ENCODE measurements at regions not wholly inside any gene's neighbourhood (a gene's known extent, or its start where the extent isn't known, plus 50 kb on each side); places are given as distances from the start of the nearest gene placed in this dataset.
A peak's percentile ranks its signal among the peaks of the same experiment; 100 is the strongest.
"Not testable (repeated sequence)": the region's sequence is repeated elsewhere in the genome, so short reads cannot be mapped to it uniquely, and the experiment has no call there.

GRCh38 chr15:81062937-81063336 is 62.2 kb downstream of the TLNRD1 start:
- TF ChIP-seq POLR2A (IDR thresholded peaks at IDR 0.05; ENCODE audit: low read depth) (no peak), CTCF (IDR thresholded peaks at IDR 0.05) (no peak), EP300 (IDR thresholded peaks at IDR 0.05) (no peak), POLR2AphosphoS5 (IDR thresholded peaks at IDR 0.05) (no peak)
- Histone ChIP-seq H3K4me3 (no peak overlapping the region), H3K4me1 (no peaks in the 10 kb centered on the region), H3K27me3 (no peaks in the 10 kb centered on the region), H3K9me3 (peaks cover 0 to 6% (median 0%) of the 10 kb centered on the region in 4 donors), H3K27ac (replicated peaks in 1 of 4) (no peak overlapping the region), H3K36me3 (no peaks in the 10 kb centered on the region)
- 96% methylated on average over 1 of the region's 1 CpG for WGBS
- intact Hi-C loops (cut with DNase I): no loop called here
- peak; percentile 55 for DNase-seq (ENCODE audit: extremely low spot score)

- intact Hi-C loops (cut with DNase I): no loop called here
These were observed 63.5 kb downstream of the TLNRD1 start for GRCh38 chr15:81064253-81064652.

GRCh38 chr15:81067567-81067966 is 66.5 kb upstream of the CFAP161 start:
- H3K4me3 ChIP-seq; H3K36me3 ChIP-seq; H3K27me3 ChIP-seq; intact Hi-C loops (cut with DNase I); H3K27ac ChIP-seq (replicated peaks in 1 of 4); H3K4me1 ChIP-seq; DNase-seq (ENCODE audit: extremely low spot score); H3K9me3 ChIP-seq: not testable (repeated sequence)

More at GRCh38 chr15:81064253-81064652, 63.5 kb downstream of the TLNRD1 start:
- Histone ChIP-seq H3K27ac (replicated peaks in 1 of 4) (no peak overlapping the region), H3K36me3 (no peaks in the 10 kb centered on the region), H3K9me3 (no peaks in the 10 kb centered on the region), H3K4me3 (no peak overlapping the region), H3K4me1 (peaks cover 0 to 4% (median 0%) of the 10 kb centered on the region in 4 donors), H3K27me3 (peaks cover 0 to under 1% (median 0%) of the 10 kb centered on the region in 4 donors)
- DNase-seq (ENCODE audit: extremely low spot score): peak; percentile 26
- WGBS: 43% methylated on average over 2 of the region's 2 CpGs
- TF ChIP-seq POLR2AphosphoS5 (IDR thresholded peaks at IDR 0.05): no peak
- no peak for TF ChIP-seq CTCF (IDR thresholded peaks at IDR 0.05)
- no peak for TF ChIP-seq EP300 (IDR thresholded peaks at IDR 0.05)
- no peak for TF ChIP-seq POLR2A (IDR thresholded peaks at IDR 0.05; ENCODE audit: low read depth)

GRCh38 chr15:81068516-81068915 is 65.6 kb upstream of the CFAP161 start:
- H3K4me1 ChIP-seq: peaks cover 0 to 8% (median 2%) of the 10 kb centered on the region in 4 donors
- no peaks in the 10 kb centered on the region for H3K9me3 ChIP-seq
- intact Hi-C loops (cut with DNase I): no loop called here
- no peak overlapping the region for H3K27ac ChIP-seq (replicated peaks in 1 of 4)
- TF ChIP-seq POLR2AphosphoS5 (IDR thresholded peaks at IDR 0.05) (no peak), EP300 (IDR thresholded peaks at IDR 0.05) (no peak), POLR2A (IDR thresholded peaks at IDR 0.05; ENCODE audit: low read depth) (no peak), CTCF (IDR thresholded peaks at IDR 0.05) (no peak)
- H3K4me3 ChIP-seq: no peak overlapping the region
- DNase-seq (ENCODE audit: extremely low spot score): no peak
- WGBS: 71% methylated on average over 4 of the region's 4 CpGs
- peaks cover 0 to 4% (median 0%) of the 10 kb centered on the region in 4 donors for H3K27me3 ChIP-seq
- no peaks in the 10 kb centered on the region for H3K36me3 ChIP-seq

GRCh38 chr15:81069356-81069755 is 64.7 kb upstream of the CFAP161 start:
- peak; percentile 37 for DNase-seq (ENCODE audit: extremely low spot score)
- TF ChIP-seq EP300 (IDR thresholded peaks at IDR 0.05) (no peak), POLR2AphosphoS5 (IDR thresholded peaks at IDR 0.05) (no peak), CTCF (IDR thresholded peaks at IDR 0.05) (no peak), POLR2A (IDR thresholded peaks at IDR 0.05; ENCODE audit: low read depth) (no peak)
- Histone ChIP-seq H3K27me3 (peaks cover 0 to 4% (median 0%) of the 10 kb centered on the region in 4 donors), H3K4me1 (peaks cover 0 to 8% (median 2%) of the 10 kb centered on the region in 4 donors), H3K4me3 (no peak overlapping the region), H3K9me3 (no peaks in the 10 kb centered on the region), H3K36me3 (no peaks in the 10 kb centered on the region), H3K27ac (replicated peaks in 1 of 4) (no peak overlapping the region)
- intact Hi-C loops (cut with DNase I): no loop called here
- 70% methylated on average over 5 of the region's 5 CpGs for WGBS
